IMR-90 (cell line): ENCODE measurements at regions not wholly inside any gene's neighbourhood (a gene's known extent, or its start where the extent isn't known, plus 50 kb on each side); places are given as distances from the start of the nearest gene placed in this dataset.

Source experiments
- ATAC-seq: fragments of 200-7000 bp; cut with Tn5 transposase; 2 replicates; pipeline ENCODE4 v1.9.1; 2020; ENCODE audit warnings: low read depth, mild to moderate bottlenecking, moderate library complexity
- BruUV-seq: library from RNA; stranded (reverse); fragments of 400-500 nt; replicated peaks from 2 replicates; lab custom pipeline; 2021; lab: Mats Ljungman, UMichigan
- CTCF ChIA-PET: fragments of 300-600 bp; formaldehyde crosslinking; extraction: SDS; loops from one replicate; lab custom pipeline; 2021; ENCODE audit warnings: antibody characterized with exemption; lab: Yijun Ruan, JAX
- POLR2A ChIA-PET: fragments of 300-600 bp; sonication (Branson Sonifier 250); formaldehyde crosslinking; loops from one replicate; lab custom pipeline; 2022; ENCODE audit warnings: antibody characterized with exemption; ENCODE audit not compliant: unreplicated experiment; lab: Charles Lee
- DNase-seq: peaks from one replicate; pipeline ENCODE4 v3.0.0; 2013
- H2AFZ ChIP-seq: replicated peaks from 2 replicates; pipeline ENCODE3; 2013; ENCODE audit warnings: low read length, mild to moderate bottlenecking; ENCODE audit not compliant: poor library complexity
- H2AK5ac ChIP-seq: 2 replicates; pipeline ENCODE4 v1.6.1; 2013; ENCODE audit warnings: low read depth, low read length, inconsistent platforms
- H2AK9ac ChIP-seq: replicated peaks from 2 replicates; pipeline ENCODE3; 2013; ENCODE audit warnings: mild to moderate bottlenecking, low read depth, low read length, moderate library complexity; ENCODE audit not compliant: poor library complexity
- H2BK120ac ChIP-seq: 2 replicates; pipeline ENCODE4 v1.6.1; 2013; ENCODE audit warnings: low read depth, low read length, inconsistent platforms
- H2BK15ac ChIP-seq: 3 replicates; pipeline ENCODE4 v1.6.1; 2013; ENCODE audit warnings: low read depth, low read length, inconsistent platforms
- H2BK20ac ChIP-seq: 2 replicates; pipeline ENCODE4 v1.6.1; 2013; ENCODE audit warnings: low read depth, mild to moderate bottlenecking, inconsistent platforms, low read length, moderate library complexity
- H2BK5ac ChIP-seq: 2 replicates; pipeline ENCODE4 v1.6.1; 2013; ENCODE audit warnings: mild to moderate bottlenecking, low read depth, low read length, inconsistent platforms; ENCODE audit not compliant: poor library complexity, severe bottlenecking
- H3K14ac ChIP-seq: replicated peaks from 2 replicates; pipeline ENCODE4 v1.6.1; 2013; ENCODE audit warnings: low read depth, low read length, inconsistent platforms
- H3K18ac ChIP-seq: 2 replicates; pipeline ENCODE4 v1.6.1; 2013; ENCODE audit warnings: low read depth, low read length, control low read depth
- H3K23ac ChIP-seq: 2 replicates; pipeline ENCODE4 v1.6.1; 2013; ENCODE audit warnings: low read depth, low read length, inconsistent platforms
- H3K27ac ChIP-seq: 2 replicates; pipeline ENCODE4 v1.5.1; 2013; ENCODE audit warnings: mild to moderate bottlenecking, control low read depth, low read length; ENCODE audit not compliant: insufficient read depth
- H3K27me3 ChIP-seq: 2 replicates; pipeline ENCODE4 v1.6.1; 2013; ENCODE audit warnings: low read length; ENCODE audit not compliant: control insufficient read depth, insufficient read depth
- H3K36me3 ChIP-seq: 2 replicates; pipeline ENCODE4 v1.6.1; 2013; ENCODE audit warnings: low read length, mixed read lengths; ENCODE audit not compliant: control insufficient read depth, insufficient read depth
- H3K4ac ChIP-seq: 2 replicates; pipeline ENCODE4 v1.6.1; 2013; ENCODE audit warnings: low read depth, low read length, inconsistent platforms
- H3K4me1 ChIP-seq: 2 replicates; pipeline ENCODE4 v1.6.1; 2013; ENCODE audit warnings: low read length, mixed read lengths; ENCODE audit not compliant: control insufficient read depth, insufficient read depth
- H3K4me2 ChIP-seq: 2 replicates; pipeline ENCODE4 v1.6.1; 2013; ENCODE audit warnings: low read depth, mild to moderate bottlenecking, control low read depth, low read length, moderate library complexity
- H3K4me3 ChIP-seq: 2 replicates; pipeline ENCODE4 v1.5.1; 2013; ENCODE audit warnings: low read depth, mild to moderate bottlenecking, control low read depth, low read length, moderate library complexity; ENCODE audit not compliant: insufficient read depth
- H3K56ac ChIP-seq: 2 replicates; pipeline ENCODE4 v1.6.1; 2013; ENCODE audit warnings: low read length, inconsistent platforms; ENCODE audit not compliant: insufficient read depth; ENCODE audit errors: extremely low read depth
- H3K79me1 ChIP-seq, 2 experiments: 2 replicates each; pipeline ENCODE4 v1.6.1; 2013; ENCODE audit warnings: low read length in 2 of 2, inconsistent platforms in 1 of 2, low read depth in 1 of 2
- H3K9ac ChIP-seq: 2 replicates; pipeline ENCODE4 v1.6.1; 2013; ENCODE audit warnings: low read depth, low read length, control low read depth
- H3K9me1 ChIP-seq: 2 replicates; pipeline ENCODE4 v1.6.1; 2013; ENCODE audit warnings: low read length, inconsistent platforms; ENCODE audit not compliant: insufficient read depth
- H3K9me3 ChIP-seq: 2 replicates; pipeline ENCODE4 v1.6.1; 2013; ENCODE audit warnings: low read length; ENCODE audit not compliant: control insufficient read depth, insufficient read depth
- H4K20me1 ChIP-seq: 2 replicates; pipeline ENCODE4 v1.6.1; 2013; ENCODE audit warnings: low read length, inconsistent platforms; ENCODE audit not compliant: insufficient read depth
- H4K5ac ChIP-seq: 2 replicates; pipeline ENCODE4 v1.6.1; 2013; ENCODE audit warnings: mild to moderate bottlenecking, low read depth, low read length, control low read depth
- H4K8ac ChIP-seq, 2 experiments: 2 replicates each; pipeline ENCODE4 v1.6.1; 2013; ENCODE audit warnings: low read depth in 2 of 2, low read length in 2 of 2, control low read depth in 1 of 2, inconsistent platforms in 1 of 2
- H4K91ac ChIP-seq: 2 replicates; pipeline ENCODE4 v1.6.1; 2013; ENCODE audit warnings: low read depth, low read length, inconsistent platforms; ENCODE audit not compliant: insufficient read depth
- BHLHE40 ChIP-seq: fragments of 150-350 bp; IDR thresholded peaks from 2 replicates; pipeline ENCODE4 v1.6.1; 2016; ENCODE audit warnings: mild to moderate bottlenecking, low read depth, low read length
- CEBPB ChIP-seq: IDR thresholded peaks from 2 replicates; pipeline ENCODE4 v1.6.1; 2012; ENCODE audit warnings: low read depth, low read length, improper control_type of control experiment
- CHD1 ChIP-seq: IDR thresholded peaks from 2 replicates; pipeline ENCODE4 v1.6.1; 2012; ENCODE audit warnings: low read depth, low read length, improper control_type of control experiment
- FOS ChIP-seq: fragments of 150-350 bp; IDR thresholded peaks from 2 replicates; pipeline ENCODE4 v1.6.1; 2016; ENCODE audit warnings: low read depth, low read length
- MAFK ChIP-seq: IDR thresholded peaks from 2 replicates; pipeline ENCODE4 v1.6.1; 2012; ENCODE audit warnings: low read depth, low read length, improper control_type of control experiment
- MAZ ChIP-seq: IDR thresholded peaks from 2 replicates; pipeline ENCODE4 v1.6.1; 2012; ENCODE audit warnings: low read depth, mild to moderate bottlenecking, low read length, improper control_type of control experiment, moderate library complexity, borderline replicate concordance
- MXI1 ChIP-seq: IDR thresholded peaks from 2 replicates; pipeline ENCODE4 v1.6.1; 2012; ENCODE audit warnings: low read depth, mild to moderate bottlenecking, low read length, moderate library complexity, borderline replicate concordance
- NFE2L2 ChIP-seq: fragments of 150-350 bp; IDR thresholded peaks from 2 replicates; pipeline ENCODE4 v1.6.1; 2016; ENCODE audit warnings: low read depth, mild to moderate bottlenecking, low read length
- POLR2A ChIP-seq: IDR thresholded peaks from 2 replicates; pipeline ENCODE4 v1.6.1; 2012; ENCODE audit warnings: mild to moderate bottlenecking, low read depth, low read length
- RAD21 ChIP-seq: IDR thresholded peaks from 2 replicates; pipeline ENCODE4 v1.6.1; 2012; ENCODE audit warnings: low read length, improper control_type of control experiment
- RCOR1 ChIP-seq: IDR thresholded peaks from 2 replicates; pipeline ENCODE4 v1.6.1; 2012; ENCODE audit warnings: mild to moderate bottlenecking, low read length, improper control_type of control experiment; ENCODE audit not compliant: insufficient replicate concordance
- RFX5 ChIP-seq: IDR thresholded peaks from 2 replicates; pipeline ENCODE4 v1.8.0; 2012; ENCODE audit warnings: low read depth, mild to moderate bottlenecking, low read length, moderate library complexity
- SMC3 ChIP-seq: fragments of 150-350 bp; IDR thresholded peaks from 2 replicates; pipeline ENCODE4 v1.6.1; 2016; ENCODE audit warnings: low read depth, mild to moderate bottlenecking, antibody characterized with exemption, low read length, moderate library complexity
- WGBS, 2 experiments: methylation state at CpG; one replicate each; pipeline versions ENCODE4 v1.1.5 to v1.1.7; 2013; ENCODE audit warnings: missing lambda C conversion rate in 2 of 2; ENCODE audit not compliant: insufficient read length in 1 of 2; ENCODE audit errors: extremely low coverage in 2 of 2; 5-methylcytosine and 5-hydroxymethylcytosine counted together
- dilution Hi-C: fragments of 300-500 bp; cut with HindIII; formaldehyde crosslinking; loops from one replicate; pipeline ENCODE4 v1.14.3; 2018; ENCODE audit warnings: low sequenced_read_pairs; ENCODE audit not compliant: unreplicated experiment
- in situ Hi-C: fragments of 300-500 bp; cut with MboI; formaldehyde crosslinking; loops from 3 replicates; pipeline ENCODE4 v1.14.3; 2019; ENCODE audit warnings: low sequenced_read_pairs, inconsistent platforms, mixed read lengths
- intact Hi-C: fragments of 100-400 bp; cut with micrococcal nuclease; formaldehyde crosslinking; loops from 2 replicates; pipeline ENCODE4 v1.10.0; 2022
- TF ChIP-seq, protein P1 (sequence below): fragments of 150-350 bp; IDR thresholded peaks from 2 replicates; pipeline ENCODE4 v1.6.1; 2017; ENCODE audit warnings: mild to moderate bottlenecking, antibody characterized with exemption, low read length, low read depth
- TF ChIP-seq, protein P2 (sequence below): fragments of 150-350 bp; IDR thresholded peaks from 2 replicates; pipeline ENCODE4 v1.6.1; 2016; ENCODE audit warnings: low read depth, mild to moderate bottlenecking, low read length, moderate library complexity, borderline replicate concordance
- TF ChIP-seq, protein P3 (sequence below): conservative IDR thresholded peaks from 2 replicates; pipeline ENCODE4 v1.5.1; 2012; ENCODE audit warnings: mild to moderate bottlenecking, low read depth, low read length, improper control_type of control experiment

DNA sequence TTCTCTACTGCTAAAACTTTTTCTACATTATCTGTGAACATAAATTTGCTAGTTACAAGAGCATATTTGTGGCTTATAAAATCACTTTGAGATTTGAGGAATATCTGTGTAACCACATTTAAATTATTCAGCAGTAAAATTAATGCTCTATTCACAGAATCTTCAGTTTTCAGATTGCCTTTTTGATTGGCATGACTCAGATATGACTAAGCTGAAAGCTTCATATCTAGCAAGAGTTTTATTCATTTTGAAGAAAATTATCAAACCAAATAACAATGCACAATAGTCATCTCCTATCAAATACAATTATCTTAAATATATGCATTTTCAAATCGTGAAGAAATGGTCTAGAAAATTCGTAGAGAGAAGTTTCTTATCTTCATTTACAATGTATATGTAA lies 1498.2 kb upstream of the B3GALT2 start:
- H3K9me3 ChIP-seq = no peaks in the 10 kb centered on the region
- intact Hi-C loops (no loop called here), in situ Hi-C loops (no loop called here), dilution Hi-C loops (no loop called here)
- DNase-seq (peak; percentile 22), ATAC-seq (no peak)
- no peaks in the 10 kb centered on the region for H4K20me1 ChIP-seq
- H4K91ac ChIP-seq = no peak overlapping the region
- WGBS, 2 experiments = no CpG with 5 or more reads among the region's 2 CpGs
- no peak overlapping the region for H3K14ac ChIP-seq
- ChIA-PET CTCF (no interaction called here), POLR2A (no interaction called here)
- H4K5ac ChIP-seq = no peak overlapping the region
- H3K9me1 ChIP-seq = no peaks in the 10 kb centered on the region
- no peak overlapping the region for H2AFZ ChIP-seq
- H4K8ac ChIP-seq = no peak overlapping the region
- TF ChIP-seq NFE2L2 = no peak
- TF ChIP-seq POLR2A = no peak
- no peak for TF ChIP-seq CEBPB
- no peak for TF ChIP-seq RAD21
- TF ChIP-seq, protein P1, sequence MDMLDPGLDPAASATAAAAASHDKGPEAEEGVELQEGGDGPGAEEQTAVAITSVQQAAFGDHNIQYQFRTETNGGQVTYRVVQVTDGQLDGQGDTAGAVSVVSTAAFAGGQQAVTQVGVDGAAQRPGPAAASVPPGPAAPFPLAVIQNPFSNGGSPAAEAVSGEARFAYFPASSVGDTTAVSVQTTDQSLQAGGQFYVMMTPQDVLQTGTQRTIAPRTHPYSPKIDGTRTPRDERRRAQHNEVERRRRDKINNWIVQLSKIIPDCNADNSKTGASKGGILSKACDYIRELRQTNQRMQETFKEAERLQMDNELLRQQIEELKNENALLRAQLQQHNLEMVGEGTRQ = no peak
- no peak for TF ChIP-seq MXI1
- TF ChIP-seq RFX5 = no peak
- TF ChIP-seq CHD1 = no peak
- TF ChIP-seq, protein P2, sequence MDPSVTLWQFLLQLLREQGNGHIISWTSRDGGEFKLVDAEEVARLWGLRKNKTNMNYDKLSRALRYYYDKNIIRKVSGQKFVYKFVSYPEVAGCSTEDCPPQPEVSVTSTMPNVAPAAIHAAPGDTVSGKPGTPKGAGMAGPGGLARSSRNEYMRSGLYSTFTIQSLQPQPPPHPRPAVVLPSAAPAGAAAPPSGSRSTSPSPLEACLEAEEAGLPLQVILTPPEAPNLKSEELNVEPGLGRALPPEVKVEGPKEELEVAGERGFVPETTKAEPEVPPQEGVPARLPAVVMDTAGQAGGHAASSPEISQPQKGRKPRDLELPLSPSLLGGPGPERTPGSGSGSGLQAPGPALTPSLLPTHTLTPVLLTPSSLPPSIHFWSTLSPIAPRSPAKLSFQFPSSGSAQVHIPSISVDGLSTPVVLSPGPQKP = no peak
- TF ChIP-seq BHLHE40 = no peak
- TF ChIP-seq FOS = no peak
- no peak for TF ChIP-seq MAFK
- no peak for TF ChIP-seq MAZ
- TF ChIP-seq, protein P3, sequence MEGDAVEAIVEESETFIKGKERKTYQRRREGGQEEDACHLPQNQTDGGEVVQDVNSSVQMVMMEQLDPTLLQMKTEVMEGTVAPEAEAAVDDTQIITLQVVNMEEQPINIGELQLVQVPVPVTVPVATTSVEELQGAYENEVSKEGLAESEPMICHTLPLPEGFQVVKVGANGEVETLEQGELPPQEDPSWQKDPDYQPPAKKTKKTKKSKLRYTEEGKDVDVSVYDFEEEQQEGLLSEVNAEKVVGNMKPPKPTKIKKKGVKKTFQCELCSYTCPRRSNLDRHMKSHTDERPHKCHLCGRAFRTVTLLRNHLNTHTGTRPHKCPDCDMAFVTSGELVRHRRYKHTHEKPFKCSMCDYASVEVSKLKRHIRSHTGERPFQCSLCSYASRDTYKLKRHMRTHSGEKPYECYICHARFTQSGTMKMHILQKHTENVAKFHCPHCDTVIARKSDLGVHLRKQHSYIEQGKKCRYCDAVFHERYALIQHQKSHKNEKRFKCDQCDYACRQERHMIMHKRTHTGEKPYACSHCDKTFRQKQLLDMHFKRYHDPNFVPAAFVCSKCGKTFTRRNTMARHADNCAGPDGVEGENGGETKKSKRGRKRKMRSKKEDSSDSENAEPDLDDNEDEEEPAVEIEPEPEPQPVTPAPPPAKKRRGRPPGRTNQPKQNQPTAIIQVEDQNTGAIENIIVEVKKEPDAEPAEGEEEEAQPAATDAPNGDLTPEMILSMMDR = no peak
- TF ChIP-seq SMC3 = no peak
- no peak for TF ChIP-seq RCOR1
- no peak overlapping the region for H2BK20ac ChIP-seq
- H3K27ac ChIP-seq = no peak overlapping the region
- H2BK5ac ChIP-seq = no peak overlapping the region
- no TSS peak for BruUV-seq
- H2AK9ac ChIP-seq = no peak overlapping the region
- H3K18ac ChIP-seq = no peak overlapping the region
- no peak overlapping the region for H2AK5ac ChIP-seq
- H3K27me3 ChIP-seq = no peaks in the 10 kb centered on the region
- H3K4me1 ChIP-seq = no peaks in the 10 kb centered on the region
- no peak overlapping the region for H3K9ac ChIP-seq
- no peak overlapping the region for H3K4me3 ChIP-seq
- no peak overlapping the region for H3K56ac ChIP-seq
- no peak overlapping the region for H3K4me2 ChIP-seq
- H3K23ac ChIP-seq = no peak overlapping the region
- H2BK120ac ChIP-seq = no peak overlapping the region
- H3K36me3 ChIP-seq = no peaks in the 10 kb centered on the region
- H3K79me1 ChIP-seq = no peaks in the 10 kb centered on the region
- no peak overlapping the region for H3K4ac ChIP-seq
- H2BK15ac ChIP-seq = no peak overlapping the region
